HG02798 (cell line): ENCODE measurements at regions not wholly inside any gene's neighbourhood (a gene's known extent, or its start where the extent isn't known, plus 50 kb on each side); places are given as distances from the start of the nearest gene placed in this dataset.
"Not testable (repeated sequence)": the region's sequence is repeated elsewhere in the genome, so short reads cannot be mapped to it uniquely, and the experiment has no call there.

Experiments
- ATAC-seq: cut with Tn5 transposase; IDR thresholded peaks from one replicate; pipeline ENCODE4 v1.9.1; 2021; ENCODE audit warnings: mild to moderate bottlenecking; ENCODE audit not compliant: unreplicated experiment, poor library complexity

DNA sequence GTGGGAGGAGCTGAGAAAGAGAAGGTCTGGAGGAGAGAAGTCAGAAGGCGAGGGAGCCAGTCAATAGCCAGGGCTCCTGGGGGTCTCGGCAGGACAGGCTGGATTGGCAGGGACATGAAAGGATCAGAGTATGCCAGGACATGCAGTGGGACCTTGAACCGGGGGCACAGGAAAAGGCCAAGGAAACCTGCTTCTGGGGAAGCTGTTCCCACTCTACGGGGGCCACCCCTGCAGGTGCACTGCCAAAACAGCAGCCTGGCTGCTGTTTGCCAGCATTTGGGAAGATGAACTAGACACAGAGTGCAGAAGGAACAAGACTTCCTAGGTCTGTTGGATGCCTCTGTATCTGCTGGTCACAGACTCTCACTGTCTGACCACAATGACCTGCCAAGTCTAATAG, 194.9 kb upstream of the PRSS58 start:
- ATAC-seq, result no peak

DNA sequence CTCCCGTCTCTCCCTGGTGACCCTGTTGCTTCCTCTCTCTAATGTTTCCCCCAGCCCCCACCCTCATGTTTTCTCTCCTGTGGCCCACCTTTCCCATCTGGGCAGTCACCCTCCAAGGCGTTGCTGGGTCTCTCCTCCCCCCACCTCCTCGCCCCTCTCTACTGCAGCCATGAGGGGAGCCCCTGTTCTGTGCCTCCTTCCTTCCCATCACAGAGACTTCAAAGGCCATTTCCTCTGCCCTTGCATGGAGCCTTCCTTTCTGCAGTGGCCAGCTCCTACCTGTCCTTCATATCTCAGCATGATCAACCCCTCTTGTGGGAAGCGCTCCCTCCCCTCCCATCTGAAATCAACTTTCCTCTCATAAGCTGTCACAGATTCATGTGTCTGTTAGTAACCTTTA, 194.0 kb upstream of the PRSS58 start:
- ATAC-seq, result no peak

DNA sequence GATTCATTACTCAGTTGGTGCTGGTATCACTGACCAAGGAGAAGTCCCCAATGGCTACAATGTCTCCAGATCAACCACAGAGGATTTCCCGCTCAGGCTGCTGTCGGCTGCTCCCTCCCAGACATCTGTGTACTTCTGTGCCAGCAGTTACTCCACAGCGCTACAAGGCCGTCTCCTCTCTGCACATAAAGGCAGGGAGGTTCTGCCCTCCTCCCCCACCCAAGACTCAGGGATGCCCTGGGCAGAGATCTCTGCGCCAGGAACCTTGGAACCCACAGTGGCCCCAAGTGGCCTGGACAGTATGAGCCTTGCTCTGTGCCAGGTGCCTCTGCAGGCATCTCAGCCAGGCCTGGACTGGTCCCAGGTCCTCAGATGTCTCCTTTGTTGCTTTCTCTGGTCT, 193.4 kb upstream of the PRSS58 start:
- ATAC-seq, result no peak

DNA sequence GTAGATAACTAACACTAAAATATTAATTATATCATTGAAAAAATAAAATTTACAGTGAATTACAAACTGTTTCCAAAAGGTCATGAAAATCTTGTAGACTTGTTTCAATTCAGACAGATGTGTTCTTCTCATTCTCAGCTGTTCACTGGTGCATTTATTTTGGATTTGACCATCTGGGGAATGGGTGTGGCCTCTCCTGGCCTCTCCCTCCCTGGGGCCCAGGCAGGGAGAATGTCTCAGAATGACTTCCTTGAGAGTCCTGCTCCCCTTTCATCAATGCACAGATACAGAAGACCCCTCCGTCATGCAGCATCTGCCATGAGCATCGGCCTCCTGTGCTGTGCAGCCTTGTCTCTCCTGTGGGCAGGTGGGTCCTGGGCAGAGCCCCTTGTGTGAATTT, 192.8 kb upstream of the PRSS58 start:
- no peak for ATAC-seq

DNA sequence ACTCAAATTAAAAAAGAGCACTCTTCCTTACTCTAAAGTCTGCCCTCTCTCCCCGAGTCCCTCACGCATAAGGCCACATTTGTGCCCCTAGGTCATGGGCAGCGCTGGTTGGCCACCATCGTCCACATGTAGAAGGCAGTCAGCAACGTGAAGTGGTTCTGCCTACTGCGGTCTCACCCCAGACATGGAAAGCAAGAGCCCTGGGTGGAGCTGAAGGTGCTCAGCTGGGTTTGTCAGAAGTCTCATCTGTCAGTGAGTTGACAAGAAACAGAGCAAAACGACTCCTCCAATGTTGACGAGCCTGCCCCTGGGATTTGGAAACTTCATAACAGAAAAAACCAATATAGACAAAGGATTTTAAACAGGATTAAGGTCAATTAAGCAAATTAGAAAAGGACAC, 192.3 kb upstream of the PRSS58 start:
- ATAC-seq, result no peak

DNA sequence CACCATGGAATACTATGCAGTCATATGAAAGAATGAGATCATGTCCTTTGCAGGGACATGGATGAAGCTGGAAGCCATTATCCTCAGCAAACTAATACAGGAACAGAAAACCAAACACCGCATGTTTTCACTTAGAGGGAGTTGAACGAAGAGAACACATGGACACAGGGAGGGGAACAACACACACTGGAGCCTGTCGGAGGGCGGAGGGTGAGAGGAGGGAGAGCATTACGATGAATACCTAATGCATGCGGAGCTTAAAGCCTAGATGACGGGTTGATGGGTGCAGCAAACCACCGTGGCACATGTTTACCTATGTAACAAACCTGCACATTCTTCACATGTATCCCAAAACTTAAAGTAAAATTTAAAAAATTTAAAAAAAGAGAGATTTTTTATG, 191.0 kb upstream of the PRSS58 start:
- ATAC-seq, result not testable (repeated sequence)

DNA sequence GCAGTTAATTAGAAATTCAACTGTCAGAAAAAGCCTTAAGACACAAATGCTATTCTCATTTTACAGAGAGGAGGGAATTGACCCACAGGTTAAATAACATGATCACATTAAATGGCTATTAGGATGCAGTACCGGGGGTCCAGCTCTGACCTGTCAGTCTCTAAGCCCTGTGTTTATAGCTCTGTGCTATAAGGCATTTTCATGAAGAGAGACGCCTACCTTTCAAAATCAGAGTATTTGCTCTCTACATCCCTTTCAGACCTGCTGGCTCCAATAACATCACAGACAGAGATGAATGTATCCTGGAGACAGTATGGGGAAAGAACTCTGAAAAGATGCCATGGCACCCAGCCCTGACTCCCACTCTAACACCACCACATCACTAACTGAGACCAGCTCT, 189.9 kb upstream of the PRSS58 start:
- no peak for ATAC-seq

DNA sequence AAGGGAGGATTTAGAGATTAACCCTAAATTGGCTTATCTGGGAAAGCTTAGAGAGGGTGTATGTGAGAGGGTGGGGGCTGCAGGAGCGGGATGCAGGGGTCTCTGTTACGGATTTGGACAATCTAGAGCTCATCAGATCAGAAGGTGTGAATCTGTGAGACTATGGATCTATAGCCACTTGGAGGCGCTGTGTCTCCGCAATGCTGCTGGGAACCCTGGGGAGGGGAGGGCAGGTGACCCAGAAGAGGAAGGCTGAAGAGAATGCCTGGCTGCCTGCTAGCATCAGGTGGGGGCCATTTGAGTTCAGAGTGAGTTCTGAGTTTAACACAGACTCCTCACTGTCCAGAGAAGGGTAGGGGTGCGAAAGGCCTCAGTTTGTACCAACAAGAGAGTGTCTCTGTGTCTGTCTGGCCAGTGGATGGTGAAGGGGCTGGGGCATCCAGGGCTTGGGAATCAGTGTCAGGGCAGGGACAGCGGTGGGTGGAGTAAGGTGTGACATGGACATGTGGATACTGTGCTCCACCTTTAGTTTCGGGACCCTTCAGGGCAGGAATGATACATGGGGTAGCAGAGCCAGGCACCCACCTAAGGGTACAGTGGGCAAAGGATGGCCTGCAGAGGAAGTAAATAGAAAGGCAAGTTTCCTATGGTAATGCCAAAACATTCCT, 187.3 kb upstream of the PRSS58 start:
- ATAC-seq, result no peak

DNA sequence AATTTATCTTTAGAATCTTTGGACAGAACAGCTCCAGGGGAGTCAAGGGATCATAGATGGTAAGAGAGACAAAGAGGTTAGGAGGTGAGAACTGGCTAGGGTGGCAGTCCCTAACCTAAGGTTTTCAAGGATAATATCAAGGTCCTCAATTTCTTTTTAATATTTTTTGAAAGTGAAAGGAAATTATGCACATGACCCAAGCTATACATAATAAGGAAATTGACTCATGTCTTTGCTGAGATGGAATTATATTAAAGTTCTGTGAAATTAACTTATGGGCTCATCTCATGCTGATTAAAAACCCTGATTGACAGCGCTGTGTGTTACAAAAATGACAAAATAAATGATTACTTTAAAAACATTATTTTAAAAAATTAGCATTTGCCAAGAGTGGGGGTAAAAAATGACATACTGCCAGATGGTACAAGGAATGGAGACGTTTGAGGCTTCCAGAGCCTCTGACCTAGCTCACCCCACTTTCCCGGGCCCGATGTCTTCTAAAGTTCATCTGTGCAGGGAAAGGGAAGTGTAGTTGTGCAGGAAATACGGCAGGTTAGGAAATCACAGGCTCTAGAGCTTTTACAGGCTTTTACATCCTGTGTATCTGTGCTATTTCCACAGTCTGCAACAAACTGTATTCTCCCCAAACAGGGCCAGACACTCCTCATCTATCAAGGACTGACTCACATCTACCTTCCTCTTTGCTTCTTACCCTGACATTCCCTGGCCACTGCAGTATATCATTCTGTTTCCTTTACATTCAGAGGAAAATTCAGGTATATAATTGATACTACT, 185.6 kb upstream of the PRSS58 start:
- ATAC-seq, result no peak

DNA sequence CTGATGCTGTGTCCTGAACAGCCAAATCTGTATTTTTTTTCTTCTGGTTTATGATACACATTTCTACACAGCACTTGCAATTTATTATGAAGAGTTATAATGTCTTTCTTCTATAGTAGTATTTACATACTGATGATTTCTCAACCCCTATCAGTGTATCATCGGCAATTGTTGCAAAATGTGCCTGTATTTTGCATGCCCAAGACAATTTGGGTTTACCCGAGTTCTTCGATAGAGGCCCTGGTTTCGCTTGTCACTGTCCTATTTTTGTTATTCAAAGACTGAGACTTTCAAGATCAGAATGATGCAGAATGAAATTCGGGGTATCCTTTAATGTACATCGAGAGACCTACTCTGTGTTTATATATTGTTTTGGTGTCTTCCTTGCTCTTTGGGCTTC, 184.5 kb upstream of the PRSS58 start:
- no peak for ATAC-seq

DNA sequence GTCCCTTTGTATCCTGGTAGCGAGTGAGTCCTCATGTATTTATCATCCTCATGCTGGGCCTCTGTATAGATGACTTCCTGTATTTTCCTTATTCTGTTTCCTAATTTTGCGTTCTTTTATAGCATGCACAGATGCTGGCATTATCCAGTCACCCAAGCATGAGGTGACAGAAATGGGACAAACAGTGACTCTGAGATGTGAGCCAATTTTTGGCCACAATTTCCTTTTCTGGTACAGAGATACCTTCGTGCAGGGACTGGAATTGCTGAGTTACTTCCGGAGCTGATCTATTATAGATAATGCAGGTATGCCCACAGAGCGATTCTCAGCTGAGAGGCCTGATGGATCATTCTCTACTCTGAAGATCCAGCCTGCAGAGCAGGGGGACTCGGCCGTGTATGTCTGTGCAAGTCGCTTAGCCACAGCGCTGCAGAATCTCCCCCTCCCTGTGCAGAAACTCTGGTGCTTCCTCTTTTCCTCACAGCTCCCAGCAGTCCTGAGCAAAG, 183.1 kb upstream of the PRSS58 start:
- ATAC-seq, result no peak

DNA sequence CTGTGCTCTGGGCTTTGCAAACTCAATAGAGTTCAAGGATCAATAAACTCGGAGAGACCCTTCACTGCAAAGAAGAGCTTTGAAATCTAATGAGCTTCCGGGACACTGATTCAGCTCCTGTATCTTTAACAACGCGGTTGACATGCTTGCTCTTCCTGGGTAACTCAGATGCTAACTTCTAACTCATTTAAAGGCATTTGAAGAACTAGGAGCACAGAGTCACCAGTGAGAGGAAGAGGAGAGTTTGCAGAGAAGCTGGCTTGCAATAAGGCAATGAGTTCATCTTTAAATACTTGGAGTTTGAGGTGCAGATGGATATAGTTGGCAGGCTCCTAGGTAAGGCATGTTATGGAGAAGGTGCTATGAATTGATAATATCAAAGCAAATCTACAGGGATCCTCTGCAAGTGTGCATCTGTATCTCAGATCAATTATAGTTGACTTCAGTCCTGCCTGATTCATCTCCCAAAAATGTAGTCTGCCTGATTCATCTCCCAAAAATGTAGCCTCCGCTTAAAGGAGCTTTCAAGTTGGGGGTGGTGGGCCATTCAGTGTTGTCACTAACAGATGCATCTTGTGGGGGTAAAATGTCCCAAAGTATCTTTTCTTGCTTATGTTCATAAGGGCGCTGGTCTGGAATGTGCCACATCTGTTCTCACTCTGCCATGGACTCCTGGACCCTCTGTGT, 182.5 kb upstream of the PRSS58 start:
- no peak for ATAC-seq

DNA sequence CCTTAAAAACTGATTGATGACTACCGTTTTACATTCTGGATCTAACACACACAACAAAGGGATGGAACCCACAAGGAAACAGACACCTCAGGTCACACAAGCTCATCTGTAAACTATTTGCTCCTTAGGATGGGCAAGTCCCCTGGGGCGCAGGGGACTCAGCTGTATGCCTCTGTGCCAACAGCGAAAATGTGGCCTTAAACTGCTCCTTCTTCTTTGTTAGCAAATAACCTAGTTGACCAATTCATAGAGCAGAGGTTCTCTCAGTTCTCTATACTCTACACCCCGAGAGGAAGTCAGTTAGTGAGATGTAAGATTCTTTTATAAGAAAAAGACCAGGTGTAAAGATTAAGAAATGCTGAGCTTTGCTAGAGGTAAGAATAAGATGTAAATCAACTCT, 181.9 kb upstream of the PRSS58 start:
- peak; percentile 44 for ATAC-seq

DNA sequence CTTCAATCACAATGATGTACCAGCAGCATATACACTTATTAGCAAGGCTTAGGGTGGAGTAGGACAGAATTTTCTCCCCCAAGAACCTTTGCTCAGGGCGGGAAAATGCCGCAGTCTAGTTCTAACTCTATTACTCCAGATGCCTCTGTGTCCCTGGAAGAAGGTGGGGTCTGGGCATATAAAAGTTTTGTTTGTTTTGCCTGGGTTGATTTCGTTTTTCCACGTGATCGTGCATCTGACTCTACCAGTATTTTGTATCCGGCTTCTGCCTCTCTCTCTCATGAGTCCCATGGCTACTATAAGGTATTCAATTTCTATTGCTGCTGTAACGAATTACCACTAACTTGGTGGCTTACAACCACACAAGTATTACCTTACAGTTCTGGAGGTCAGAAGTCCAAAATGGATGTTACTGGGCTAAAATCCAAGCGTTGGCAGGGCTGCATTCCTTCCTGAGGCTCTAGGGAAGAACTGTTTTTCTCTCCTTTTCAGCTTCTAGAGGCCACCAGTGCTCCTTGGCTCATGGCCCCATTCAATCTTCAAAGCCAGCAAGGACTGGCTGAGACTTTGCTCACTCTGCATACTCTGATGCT, 181.2 kb upstream of the PRSS58 start:
- ATAC-seq, result no peak

DNA sequence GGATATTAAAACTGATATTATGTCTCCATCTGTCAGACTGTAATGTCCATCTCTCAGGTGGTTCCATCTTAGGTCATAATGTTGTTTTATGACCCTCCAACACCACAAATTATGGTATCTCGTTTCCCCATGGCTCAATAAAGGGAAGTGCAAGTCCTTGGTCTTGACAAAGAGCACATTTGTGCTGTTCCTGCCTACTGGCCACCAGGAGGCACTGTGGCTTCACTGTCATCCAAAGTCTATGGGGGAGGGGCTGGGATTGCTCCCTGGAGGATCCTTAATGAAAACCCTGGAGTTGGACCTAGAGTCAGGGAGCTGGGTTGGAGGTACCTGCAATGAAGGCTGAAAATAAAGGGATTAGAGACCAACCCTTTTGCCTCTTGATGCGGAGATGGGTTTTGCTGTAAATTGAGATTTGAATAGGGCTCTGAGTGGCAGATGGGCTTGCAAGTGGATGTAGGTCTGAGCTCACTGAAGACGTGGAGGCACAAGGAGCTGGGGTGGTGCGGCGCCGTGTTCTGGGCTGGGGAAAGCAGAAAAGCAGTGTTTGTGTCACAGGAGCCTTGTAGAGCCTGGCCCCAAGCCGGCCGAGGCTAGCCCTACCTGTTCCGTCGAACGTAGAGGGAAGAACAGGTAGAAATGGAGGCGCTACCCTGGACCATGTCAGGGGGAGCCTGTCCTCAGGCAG, 180.5 kb upstream of the PRSS58 start:
- ATAC-seq, result peak; percentile 40

DNA sequence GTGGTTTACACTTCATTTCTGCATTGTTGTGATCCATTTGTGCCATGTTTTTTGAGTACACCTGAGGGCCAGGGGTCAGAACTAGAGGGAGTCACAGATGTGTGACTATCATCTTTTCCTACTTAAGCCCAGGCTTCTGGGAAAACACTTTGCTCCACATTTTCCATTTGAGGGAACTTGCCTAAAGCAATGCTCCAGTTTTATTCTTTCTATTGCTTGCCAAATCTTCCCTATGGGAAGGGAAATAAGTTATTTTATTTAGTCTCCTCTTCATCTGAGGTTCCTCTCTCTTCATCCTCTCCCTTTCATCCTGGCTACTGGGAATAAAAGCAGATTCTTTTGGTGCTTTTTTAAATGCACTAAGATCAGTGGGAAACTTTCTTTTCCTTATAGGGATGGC, 179.9 kb upstream of the PRSS58 start:
- no peak for ATAC-seq

DNA sequence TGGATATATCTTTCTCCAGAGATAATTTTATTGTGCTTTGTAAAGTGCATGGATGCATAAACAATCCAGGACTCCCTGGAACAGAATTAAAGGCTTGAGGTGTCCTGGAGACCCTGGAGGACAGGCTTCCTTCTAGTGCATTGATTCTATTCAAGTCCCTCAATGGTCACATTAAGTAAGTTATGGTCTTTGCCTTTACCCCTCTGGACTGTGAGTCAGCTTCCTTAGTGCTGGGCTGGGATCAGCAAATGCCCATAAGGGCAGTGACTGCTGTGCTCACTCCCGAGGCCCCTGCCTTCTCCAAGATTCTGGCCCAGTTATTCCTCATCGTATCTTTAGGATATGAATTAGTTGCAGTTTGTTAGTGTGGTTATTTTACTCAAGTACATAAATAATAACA, 178.7 kb upstream of the PRSS58 start:
- no peak for ATAC-seq

DNA sequence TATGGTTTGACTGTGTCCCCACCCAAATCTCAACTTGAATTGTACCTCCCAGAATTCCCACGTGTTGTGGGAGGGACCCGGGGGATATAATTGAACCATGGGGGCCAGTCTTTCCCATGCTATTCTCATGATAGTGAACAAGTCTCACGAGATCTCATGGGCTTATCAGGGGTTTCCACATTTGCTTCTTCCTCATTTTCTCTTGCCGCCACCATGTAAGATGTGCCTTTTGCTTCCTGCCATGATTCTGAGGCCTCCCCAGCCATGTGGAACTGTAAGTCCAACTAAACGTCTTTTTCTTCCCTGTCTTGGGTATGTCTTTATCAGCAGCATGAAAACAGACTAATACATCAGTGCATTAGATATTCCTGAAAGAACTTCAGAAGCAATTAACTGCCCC, 177.7 kb upstream of the PRSS58 start:
- ATAC-seq, result not testable (repeated sequence)

DNA sequence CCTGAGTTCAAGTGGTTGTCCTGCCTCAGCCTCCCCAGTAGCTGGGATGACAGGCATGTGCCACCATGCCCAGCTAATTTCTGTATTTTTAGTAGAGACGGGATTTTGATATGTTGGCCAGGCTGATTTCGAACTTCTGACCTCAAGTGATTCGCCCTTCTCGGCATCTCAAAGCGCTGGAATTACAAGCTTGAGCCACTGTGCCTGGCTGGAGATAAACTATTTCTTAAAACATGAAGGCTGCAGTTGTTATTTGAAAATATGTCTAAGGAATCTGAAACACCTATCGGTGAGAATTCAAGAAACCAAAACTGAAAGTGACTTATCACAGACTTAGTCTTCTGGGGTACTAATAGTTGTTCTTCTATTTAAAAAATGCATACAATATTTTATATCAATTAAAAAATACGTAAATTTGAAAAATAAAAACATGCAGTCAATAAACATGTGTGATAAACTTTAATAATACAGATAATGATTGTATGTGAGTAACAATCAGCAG, 176.9 kb upstream of the PRSS58 start:
- no peak for ATAC-seq

DNA sequence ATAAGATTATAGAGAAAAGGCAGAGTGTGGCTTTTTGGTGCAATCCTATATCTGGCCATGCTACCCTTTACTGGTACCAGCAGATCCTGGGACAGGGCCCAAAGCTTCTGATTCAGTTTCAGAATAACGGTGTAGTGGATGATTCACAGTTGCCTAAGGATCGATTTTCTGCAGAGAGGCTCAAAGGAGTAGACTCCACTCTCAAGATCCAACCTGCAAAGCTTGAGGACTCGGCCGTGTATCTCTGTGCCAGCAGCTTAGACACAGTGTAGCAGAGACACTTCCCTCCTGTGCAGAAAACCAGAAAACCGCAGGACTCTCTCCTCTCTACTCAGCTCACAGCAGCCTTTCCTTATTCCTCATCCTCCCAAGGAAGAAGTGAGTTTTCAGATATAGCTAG, 176.3 kb upstream of the PRSS58 start:
- ATAC-seq, result not testable (repeated sequence)
